Prostate gland (tissue), 2 donors: ENCODE measurements at regions not wholly inside any gene's neighbourhood (a gene's known extent, or its start where the extent isn't known, plus 50 kb on each side); places are given as distances from the start of the nearest gene placed in this dataset.

Source experiments
- POLR2A ChIP-seq: fragments of 450-650 bp; IDR thresholded peaks from one replicate; pipeline ENCODE4 v1.6.1; 2016; ENCODE audit warnings: antibody characterized with exemption, mild to moderate bottlenecking
- POLR2AphosphoS5 ChIP-seq: sonication (generic); formaldehyde crosslinking; IDR thresholded peaks from one replicate; pipeline ENCODE4 v1.6.1; 2017; ENCODE audit warnings: antibody characterized with exemption
- TF ChIP-seq, protein P1 (sequence below), 4 experiments: fragments of 200-600 bp in 2 of 4; fragments of 450-650 bp in 2 of 4; sonication (generic) in 2 of 4; IDR thresholded peaks; 1 replicate in 3 of 4; 2 replicates in 1 of 4; pipeline ENCODE4 v1.5.1; 2016 to 2019; ENCODE audit warnings: antibody characterized with exemption in 4 of 4, mild to moderate bottlenecking in 2 of 4, moderate library complexity in 2 of 4

DNA sequence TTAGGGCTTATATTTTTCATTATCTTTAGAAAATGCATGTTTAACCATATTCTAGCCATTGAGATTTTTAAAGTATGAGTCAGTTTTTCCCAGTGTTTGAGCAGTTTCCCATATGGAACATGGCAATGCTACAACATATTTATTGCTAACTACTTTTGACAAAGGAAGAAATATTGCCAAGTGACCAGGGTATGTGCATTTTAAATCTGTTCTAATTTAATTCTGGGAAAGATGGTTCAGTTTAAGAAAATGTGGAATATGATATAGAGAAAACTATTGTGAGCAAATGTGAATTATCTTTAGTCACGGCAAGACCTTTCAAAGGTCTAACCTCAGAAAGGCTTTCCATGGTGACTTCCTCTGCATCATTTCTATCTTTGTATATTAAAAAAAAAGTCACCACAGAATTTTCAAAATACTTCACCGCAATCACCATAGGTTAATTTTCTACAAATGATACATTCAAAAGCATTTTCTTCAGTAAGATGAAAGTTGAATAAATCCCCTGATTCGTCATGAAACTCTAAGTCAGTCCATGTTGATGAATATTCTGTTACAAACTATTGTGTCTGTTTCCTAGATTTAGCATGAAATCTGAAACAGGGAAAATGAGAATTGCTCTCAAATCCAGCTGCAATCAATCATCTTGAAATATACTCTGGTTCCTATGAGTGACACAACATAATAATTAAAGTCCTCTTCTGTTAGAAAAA lies 2349.0 kb upstream of the TENM3 start:
- no peak for TF ChIP-seq POLR2A
- TF ChIP-seq, protein P1, sequence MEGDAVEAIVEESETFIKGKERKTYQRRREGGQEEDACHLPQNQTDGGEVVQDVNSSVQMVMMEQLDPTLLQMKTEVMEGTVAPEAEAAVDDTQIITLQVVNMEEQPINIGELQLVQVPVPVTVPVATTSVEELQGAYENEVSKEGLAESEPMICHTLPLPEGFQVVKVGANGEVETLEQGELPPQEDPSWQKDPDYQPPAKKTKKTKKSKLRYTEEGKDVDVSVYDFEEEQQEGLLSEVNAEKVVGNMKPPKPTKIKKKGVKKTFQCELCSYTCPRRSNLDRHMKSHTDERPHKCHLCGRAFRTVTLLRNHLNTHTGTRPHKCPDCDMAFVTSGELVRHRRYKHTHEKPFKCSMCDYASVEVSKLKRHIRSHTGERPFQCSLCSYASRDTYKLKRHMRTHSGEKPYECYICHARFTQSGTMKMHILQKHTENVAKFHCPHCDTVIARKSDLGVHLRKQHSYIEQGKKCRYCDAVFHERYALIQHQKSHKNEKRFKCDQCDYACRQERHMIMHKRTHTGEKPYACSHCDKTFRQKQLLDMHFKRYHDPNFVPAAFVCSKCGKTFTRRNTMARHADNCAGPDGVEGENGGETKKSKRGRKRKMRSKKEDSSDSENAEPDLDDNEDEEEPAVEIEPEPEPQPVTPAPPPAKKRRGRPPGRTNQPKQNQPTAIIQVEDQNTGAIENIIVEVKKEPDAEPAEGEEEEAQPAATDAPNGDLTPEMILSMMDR (IDR thresholded peaks at IDR 0.05): no peak
- TF ChIP-seq POLR2AphosphoS5: no peak
